Epidermal melanocyte (primary cell): ENCODE measurements at regions not wholly inside any gene's neighbourhood (a gene's known extent, or its start where the extent isn't known, plus 50 kb on each side); places are given as distances from the start of the nearest gene placed in this dataset.

ENCODE experiments used
- DNase-seq: peaks from one replicate; pipeline ENCODE4 v3.0.0; 2011; ENCODE audit warnings: low spot score; ENCODE audit not compliant: insufficient read length

DNA sequence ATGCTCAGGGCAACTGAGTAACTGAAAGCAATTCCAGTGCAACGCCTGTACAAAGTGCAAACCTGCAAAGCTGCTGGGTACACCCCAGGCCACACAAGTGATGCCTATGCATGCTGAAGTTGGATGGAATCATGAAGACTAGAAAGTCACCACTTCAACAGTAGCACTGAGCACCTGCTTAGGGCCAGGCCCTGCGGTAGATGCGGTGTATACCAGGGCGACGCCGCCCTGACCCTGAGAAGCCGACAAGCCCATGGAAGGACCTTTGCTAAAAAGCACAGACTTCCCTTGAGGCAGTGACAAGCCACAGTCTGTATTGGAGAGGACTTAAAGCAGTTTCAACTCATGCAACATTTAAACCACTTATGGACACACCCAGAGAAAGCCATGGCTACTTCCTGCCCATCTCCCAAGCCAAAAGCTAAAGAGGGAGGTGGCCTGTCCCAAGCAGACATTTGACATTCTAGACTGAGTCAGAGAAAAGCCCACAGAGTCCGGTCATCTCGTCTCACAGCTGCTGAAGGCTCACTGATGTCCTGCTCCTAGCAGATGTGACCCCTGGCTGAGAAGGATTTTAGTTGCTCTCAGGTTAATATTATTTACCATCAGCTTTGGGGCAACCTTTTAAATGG lies 843.9 kb upstream of the TMEM132C start:
- DNase-seq = no peak

DNA sequence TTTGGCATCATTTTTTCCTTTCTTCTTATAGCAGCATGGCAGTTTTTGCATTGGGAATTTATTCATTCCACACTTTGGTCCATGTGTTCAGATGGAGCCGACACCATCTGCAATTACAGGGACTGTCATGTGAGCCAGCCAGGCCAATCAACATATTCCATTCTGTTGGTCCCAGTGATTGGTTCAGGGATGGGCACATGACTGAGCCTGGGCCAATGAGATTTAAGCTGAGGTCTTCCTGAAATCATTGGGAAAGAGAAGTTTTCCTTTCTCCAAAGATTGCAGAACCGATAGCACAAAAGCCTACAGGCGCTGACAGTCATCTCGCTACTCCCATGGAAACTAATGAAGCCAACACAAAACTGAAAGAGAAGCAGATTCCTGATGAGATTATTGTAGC lies 841.5 kb upstream of the TMEM132C start:
- no peak for DNase-seq

DNA sequence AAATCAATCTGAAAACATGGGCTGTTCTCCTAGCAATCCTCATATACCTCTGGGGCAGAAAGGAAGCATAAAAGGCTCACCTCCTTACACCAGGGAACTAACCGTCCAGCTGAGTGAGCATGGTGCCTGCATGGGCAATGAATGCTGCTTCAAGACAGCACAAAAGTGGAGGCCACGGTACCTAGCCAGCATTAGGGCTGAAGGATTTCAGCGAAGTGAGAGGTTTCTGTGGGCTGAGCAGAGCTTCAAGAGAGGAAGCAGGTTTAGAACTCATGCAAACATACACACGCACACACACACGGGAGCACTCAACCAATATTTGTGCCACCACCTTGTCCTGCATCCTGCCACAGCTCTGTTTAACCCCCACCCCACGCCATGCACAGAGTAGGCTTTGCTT lies 838.5 kb upstream of the TMEM132C start:
- DNase-seq = no peak

DNA sequence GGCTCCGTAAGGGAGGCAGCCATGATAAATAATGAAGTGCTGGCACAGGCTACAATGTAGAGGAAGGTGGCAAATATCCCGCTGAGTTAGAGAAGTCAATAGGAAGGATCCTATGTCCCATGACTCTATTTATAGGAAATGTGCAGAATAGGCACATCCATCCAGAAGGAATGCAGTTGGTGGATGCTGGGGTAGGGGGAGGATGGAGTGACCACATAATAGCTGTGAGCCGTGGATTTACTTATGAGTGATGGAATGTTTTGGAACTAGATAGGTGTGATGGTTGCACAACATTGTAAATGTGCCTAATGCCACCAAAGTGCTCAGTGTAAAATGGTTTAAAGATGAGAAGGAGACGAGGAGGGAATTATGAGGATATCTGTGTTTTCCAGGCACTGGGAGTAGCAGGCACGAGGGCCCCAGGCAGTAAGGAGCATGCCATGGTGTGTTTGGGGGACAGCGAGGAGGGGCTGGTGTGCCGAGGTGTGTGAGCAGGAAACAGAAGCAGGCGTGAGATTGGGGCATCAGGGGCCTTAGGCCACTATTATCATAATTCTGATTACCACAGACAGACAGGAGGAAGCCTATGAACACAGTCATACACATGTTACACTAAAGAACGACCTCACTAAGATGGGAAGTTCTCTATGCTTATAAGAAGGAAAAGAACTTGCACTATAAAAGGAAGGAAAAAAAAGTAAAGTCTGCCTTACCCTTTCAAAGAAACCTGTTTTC lies 837.3 kb upstream of the TMEM132C start:
- DNase-seq = no peak

DNA sequence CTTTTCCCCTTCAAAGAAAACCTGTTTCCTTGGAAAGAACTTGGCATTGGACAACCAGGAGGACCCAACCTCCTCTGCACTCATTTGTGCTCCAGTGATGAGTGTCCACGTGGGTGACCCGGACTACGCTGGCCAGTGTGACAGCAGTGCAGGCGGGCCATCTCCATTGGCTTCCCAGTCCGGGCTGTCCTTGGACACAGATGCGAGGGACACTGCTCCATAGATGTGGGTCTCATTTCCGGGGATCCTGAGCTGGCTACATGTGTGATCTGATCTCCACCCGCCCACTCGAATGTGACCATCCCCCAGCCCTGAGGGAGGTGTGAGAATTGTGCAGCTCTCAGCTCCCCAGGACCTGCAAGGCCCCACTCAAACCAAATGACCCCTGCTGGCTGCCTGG lies 836.6 kb upstream of the TMEM132C start:
- no peak for DNase-seq

- DNase-seq = no peak
Observed at GRCh38 chr12:127431177-127431576, 835.8 kb upstream of the TMEM132C start.

DNA sequence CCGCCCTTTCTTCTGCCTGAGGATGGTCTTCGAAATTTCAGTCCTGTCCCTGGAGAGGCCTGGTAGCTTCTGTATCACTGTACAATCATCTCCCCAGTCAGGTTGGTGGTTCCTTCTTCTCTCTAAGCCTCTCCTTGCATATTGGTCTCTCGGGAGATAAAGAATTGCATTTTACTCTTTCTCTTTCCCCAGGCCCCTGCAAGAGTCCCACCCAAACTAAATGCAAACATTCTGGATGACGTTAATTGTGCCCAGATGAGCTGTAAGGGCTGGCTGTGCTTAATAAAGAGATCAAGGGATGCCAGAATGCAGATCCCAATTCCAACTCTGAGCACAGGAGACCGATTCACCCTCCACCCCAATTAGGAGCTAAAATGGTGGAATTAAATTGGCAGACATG lies 835.4 kb upstream of the TMEM132C start:
- DNase-seq = no peak

DNA sequence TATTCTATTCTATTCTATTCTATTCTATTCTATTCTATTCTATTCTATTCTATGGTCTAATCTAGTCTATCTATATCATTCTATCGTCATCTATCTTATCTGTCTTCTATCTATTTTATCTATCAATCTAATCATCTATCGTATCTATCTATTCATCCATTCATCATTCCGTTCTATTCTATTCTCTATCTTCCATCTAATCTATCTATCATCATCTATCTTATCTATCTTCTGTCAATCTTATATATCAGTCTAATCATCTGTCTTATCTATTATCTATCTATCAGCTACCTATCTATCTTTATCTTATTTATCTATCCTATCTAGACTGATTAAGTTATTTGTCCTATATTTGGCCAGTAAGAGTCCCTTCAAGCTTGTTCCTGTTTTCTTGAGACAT lies 831.5 kb upstream of the TMEM132C start:
- DNase-seq = no peak

- DNase-seq = no peak
Observed at GRCh38 chr12:127438512-127439244, 828.3 kb upstream of the TMEM132C start.

GRCh38 chr12:127445581-127446139 lies 821.3 kb upstream of the TMEM132C start:
- no peak for DNase-seq

DNA sequence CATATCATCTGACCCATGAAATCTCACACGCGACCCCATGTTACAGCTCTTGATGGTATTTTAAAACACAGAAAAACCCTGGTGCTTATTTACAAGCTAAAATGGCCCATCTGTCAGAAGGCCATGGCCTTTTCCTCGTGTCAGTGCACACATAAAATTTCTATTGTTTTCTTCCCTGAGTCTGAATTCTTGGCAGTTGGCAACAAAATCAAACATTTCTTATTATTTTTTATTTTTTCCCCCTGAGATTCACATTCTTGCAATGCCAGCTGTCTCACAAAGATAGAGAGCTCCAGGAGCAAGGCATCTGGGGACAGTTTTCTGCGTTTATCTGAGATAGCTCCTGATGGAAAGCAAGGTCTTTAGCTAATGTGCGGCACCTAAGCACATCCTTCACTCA lies 818.1 kb upstream of the TMEM132C start:
- DNase-seq = no peak

GRCh38 chr12:127450826-127451225 lies 816.1 kb upstream of the TMEM132C start:
- DNase-seq = no peak

DNA sequence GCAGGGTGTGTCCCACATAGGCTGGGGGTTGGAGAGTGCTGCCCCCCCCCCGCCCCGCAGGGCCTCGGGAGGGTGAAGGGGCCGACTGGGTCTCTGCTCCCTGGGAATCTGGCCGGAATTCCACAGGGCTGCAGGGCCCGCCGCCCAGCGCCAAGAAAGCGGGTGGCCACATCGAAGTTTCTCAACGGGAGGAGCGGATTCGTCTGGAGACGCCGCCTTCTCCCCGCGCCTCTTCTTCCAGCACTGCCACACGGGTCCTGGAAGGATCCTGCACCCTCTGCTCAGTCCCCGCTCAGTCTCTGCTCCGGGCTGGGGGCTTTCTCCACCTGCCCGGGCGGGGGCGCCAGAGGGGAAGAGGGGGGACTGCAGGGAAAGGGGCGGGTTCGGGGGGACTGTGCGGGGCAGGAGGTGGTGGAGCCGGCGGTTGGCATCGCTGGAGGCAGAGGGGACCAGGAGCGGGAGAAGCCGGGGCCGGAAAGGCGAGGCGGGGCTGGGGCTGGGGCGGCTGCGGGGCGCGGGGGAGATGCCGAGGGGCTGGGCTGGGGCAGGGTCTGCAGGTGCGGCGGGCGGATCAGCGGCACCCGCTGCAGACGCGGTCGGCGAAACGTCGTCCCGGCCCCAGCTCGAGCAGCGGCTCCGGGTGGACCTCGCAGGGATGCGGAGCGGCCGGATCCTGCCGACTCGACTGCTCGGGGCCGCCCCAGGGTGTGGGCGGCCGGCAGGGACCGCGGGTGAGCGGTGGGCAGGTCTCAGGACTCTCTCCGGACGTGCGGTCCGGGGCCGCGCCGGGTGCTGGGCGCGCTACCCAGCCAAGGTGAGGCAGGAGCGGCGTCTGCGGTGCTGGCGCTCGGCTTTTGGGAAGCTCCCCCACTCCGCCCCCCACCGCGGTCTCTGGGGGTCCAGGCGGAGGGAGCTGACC lies 811.4 kb upstream of the TMEM132C start:
- DNase-seq = no peak

GRCh38 chr12:127457726-127458125 lies 809.2 kb upstream of the TMEM132C start:
- no peak for DNase-seq

DNA sequence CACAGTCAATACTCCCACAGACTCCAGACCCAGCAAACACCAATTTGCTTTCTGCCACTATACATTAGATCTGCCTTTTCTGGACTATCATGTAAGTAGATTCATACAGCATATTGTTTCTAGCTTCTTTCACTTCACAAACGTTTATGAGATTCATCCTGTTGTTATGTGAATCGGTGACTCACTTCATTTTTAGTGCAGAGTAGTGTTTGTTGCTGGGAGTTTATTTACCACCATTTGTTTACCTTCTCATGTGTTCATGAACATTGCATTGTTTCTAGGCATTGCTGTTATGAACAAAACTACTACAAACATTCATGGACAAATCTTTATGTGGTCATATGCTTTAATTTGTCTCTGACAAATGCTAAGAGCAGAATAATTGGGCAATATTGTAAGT lies 807.8 kb upstream of the TMEM132C start:
- DNase-seq = no peak

- DNase-seq = no peak
Observed at GRCh38 chr12:127459687-127460086, 807.3 kb upstream of the TMEM132C start.

GRCh38 chr12:127463237-127463636 lies 803.7 kb upstream of the TMEM132C start:
- no peak for DNase-seq

- DNase-seq = no peak
Observed at GRCh38 chr12:127469331-127469730, 797.6 kb upstream of the TMEM132C start.

DNA sequence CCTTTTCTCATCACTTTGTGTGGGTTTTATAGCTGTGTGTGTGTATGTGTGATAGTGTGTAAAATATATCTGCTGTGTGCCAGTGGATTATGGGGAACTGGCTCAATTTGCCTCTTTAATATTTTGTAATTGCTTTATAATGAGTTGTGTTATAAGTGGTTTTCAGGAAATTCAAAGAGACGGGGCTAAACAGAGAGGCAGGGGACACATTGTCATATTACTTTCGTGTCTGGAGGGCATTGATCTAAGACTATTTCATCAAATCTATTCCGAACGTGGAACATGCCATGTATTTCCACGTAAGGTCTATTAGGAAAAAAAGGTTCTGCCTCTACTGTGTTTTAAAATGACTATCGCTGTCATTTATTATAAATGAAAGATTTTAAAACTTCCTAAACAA lies 793.2 kb upstream of the TMEM132C start:
- no peak for DNase-seq

- no peak for DNase-seq
Observed at GRCh38 chr12:127479256-127479655, 787.7 kb upstream of the TMEM132C start.

- DNase-seq = no peak
Observed at GRCh38 chr12:127480775-127481314, 786.1 kb upstream of the TMEM132C start.
